SIG-M5 treated with dmso at 0.1 percent for 504 hours (cell line): ENCODE measurements at regions not wholly inside any gene's neighbourhood (a gene's known extent, or its start where the extent isn't known, plus 50 kb on each side); places are given as distances from the start of the nearest gene placed in this dataset.

Experiments
- DNase-seq: peaks from one replicate; lab custom pipeline; 2025; ENCODE audit not compliant: unreplicated experiment; lab: John Stamatoyannopoulos, UW

DNA sequence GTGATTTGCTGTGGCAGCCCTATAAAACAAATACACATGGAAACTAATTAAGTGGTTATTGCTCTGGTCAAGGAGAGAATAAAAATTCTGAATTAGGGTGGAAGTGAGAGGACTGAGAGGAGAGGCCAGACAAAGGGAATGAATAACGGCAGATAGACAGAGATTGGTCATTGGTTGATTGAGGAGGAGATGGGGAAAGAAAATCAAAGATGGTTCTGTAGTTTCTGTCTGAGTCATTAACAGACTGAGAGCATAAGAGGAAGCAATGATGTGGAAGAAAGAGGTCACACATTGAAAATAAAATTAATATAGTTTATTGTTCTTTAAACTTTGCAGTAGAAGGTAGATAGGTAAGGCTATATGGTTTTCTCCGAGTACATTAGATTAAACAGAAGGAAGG, 469.8 kb downstream of the ACTL7B start:
- peak; percentile 14 for DNase-seq

DNA sequence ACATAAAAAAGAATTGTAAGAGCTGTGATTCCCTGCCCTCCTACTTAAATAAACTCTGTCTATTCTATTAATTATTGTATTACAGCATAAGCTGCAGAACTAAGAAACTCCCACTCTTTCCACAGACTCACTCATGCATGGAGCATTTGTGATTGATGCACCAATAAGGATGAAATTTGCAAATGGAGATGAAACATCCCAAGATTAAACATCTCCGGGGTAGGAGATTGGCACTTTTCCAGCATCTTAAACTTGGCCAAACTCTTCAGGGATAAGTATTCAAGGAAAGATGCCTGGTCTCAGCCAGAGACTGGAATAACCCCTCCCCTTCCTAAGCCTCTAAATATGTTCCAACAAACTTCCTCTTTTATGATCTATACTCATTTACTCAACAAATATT, 472.0 kb downstream of the ACTL7B start:
- DNase-seq: peak; percentile 15

DNA sequence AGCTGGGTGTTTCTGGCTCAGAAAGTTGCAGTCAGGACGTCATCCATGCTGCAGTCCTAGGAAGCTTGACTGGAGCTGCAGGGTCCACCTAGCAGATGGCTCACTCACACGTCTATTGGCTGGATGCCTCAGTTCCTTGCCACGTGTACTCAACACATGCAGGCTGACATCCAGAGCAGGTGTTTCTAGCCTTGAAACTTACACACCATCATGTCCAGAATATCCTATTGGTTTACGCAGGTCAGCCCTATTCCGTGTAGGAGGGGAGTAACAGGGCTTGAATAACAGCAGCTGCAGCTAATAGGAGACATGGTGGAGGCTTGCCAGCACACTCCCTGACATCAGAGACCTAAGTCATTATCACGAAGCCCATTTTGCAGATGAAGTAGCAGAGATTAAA, 473.5 kb downstream of the ACTL7B start:
- no peak for DNase-seq

GRCh38 chr9:108377881-108378280, 477.9 kb downstream of the ACTL7B start:
- no peak for DNase-seq

DNA sequence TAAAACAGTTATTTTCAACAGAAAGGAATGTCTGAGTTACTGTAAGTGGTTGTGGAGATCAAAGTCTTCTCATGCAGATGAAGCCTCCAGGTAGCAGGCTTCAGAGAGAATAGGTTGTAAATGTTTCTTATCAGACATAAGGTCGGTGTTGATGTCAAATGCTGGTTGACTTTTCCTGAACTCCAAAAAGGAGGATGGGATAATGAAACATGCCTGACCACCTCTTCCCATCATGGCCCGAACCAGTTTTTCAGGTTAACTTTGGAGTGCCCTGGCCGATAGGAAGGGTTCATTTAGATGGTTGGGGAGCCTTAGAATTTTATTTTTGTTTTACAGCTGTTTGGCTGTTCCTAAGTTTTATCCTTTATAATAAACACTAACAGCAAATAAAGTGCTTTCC, 478.4 kb downstream of the ACTL7B start:
- no peak for DNase-seq

GRCh38 chr9:108376140-108376539, 479.6 kb downstream of the ACTL7B start:
- DNase-seq: no peak

DNA sequence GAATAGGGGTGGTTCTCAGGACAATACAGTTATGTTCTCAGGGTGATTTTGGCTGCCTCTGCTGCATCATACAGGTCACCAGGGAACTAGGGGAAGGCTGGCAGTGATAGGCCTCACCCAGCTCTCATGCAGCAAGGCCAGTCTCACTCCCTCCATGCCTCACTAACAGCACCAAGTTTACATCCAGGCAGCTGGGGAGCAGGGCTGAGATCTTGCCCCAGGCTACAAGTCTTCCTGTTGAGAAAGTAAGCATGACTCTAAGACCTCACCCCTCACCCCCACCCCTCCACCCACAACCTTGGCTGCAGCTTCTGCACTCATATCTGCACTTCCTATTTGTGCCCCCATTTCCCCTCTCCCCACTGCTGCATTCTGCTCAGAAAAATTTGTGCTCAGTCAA, 481.2 kb downstream of the ACTL7B start:
- DNase-seq: no peak

GRCh38 chr9:108367188-108367587, 488.6 kb downstream of the ACTL7B start:
- no peak for DNase-seq

GRCh38 chr9:108363311-108363710, 492.5 kb downstream of the ACTL7B start:
- DNase-seq: no peak

- no peak for DNase-seq
Measured at GRCh38 chr9:108360304-108360703, 495.5 kb downstream of the ACTL7B start.

DNA sequence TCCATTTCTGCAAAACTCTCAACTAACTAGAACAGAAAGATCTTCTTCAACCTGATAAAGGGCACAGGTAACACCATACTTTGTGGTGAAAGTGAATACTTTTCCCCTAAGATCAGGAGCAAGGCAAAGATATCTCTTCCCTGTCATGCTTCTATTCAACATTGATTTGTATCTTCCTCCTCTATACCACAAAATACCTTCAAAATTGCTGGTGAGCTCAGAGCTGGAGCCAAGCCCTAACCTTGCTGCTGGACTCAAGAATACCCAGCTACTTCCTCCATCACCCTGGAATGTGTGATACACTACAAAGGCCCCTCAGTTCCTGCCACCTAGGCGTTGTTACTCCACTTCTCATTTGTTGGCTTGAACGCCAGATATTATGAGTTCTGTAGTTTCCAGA, 499.0 kb downstream of the ACTL7B start:
- no peak for DNase-seq

DNA sequence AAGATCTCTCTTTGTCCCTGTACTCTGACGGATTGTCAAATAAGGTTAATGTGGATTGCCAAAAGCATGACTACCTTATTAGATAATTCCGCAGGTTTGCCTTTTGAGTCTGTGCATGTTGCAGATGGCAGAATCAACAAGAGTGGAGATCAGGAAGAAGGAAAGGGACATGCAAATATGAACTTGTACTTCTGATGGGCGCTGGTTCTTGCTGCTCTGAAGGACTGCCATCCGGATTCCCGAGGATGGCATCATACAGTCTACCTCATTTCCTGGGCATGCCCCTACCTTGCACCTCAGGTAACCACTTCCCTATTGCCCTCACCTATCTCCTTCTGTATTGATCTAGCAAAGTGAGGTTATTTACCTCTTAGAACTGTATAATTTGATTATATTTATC, 504.2 kb downstream of the ACTL7B start:
- no peak for DNase-seq

- no peak for DNase-seq
Measured at GRCh38 chr9:108347463-108348188, 508.2 kb downstream of the ACTL7B start.

- no peak for DNase-seq
Measured at GRCh38 chr9:108345826-108346225, 510.0 kb downstream of the ACTL7B start.

DNA sequence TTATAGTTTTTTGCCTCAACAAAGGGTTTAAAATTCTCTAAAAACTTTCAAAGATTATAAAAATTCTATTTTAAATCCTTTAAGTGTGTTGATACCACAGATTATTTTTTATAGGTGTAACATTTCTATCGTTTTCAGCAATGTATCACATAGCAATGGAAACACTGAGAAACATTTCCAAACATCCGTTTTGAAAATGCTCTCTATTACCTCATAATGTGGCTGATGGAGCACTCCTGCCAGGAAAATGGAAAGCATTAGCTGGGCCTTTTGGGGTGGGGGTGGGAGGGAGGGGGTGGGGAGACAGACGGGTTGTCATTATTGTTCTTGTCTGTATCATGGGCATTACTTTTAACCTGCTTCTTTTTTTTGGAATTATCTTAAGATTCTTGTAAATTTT, 516.5 kb downstream of the ACTL7B start:
- no peak for DNase-seq

- no peak for DNase-seq
Measured at GRCh38 chr9:108336575-108336974, 519.2 kb downstream of the ACTL7B start.

DNA sequence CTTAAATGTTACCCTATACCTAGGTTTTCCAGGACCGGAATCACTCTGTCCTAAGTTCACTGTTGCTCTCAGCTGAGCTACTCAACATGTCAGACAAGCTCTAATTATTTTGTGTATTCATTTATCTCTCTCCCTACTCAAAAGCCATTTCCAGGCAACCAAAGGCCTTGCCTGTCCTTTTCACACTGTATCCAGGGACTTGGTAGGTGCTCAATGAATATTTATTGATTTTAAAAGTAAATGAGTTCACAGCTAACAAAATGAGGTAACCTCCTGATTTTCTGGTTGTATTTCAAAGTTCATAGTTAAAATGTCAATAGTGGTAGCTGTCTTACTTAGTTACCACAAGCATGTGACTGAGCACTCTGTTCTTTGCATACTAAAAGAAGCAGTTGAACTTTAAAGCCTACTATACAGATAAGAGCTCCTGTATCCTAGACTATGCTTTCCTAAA, 522.2 kb downstream of the ACTL7B start:
- DNase-seq: no peak

GRCh38 chr9:108331596-108331995, 524.2 kb downstream of the ACTL7B start:
- DNase-seq: no peak

DNA sequence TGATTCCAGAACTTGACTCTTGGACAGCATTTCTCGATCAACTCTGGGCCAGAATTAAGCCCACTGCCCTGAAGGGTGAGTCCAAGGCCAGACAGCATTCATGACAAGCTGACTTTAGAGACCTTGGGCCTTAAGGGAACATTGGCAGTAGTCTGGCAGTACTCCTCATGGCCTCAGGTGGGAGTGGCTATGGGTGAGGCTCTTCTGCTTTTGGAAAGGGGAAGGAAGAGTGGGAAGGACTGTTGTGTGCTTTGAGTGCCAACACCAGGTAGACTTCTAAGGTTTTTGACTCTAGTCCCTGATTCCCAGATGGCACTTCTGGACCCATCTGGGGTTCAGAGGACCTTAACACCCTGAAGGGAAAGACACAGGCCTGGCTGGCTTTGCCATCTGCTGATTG, 530.4 kb downstream of the ACTL7B start:
- DNase-seq: no peak

GRCh38 chr9:108323615-108324014, 532.2 kb downstream of the ACTL7B start:
- DNase-seq: no peak

GRCh38 chr9:108322326-108323098, 533.3 kb downstream of the ACTL7B start:
- no peak for DNase-seq

DNA sequence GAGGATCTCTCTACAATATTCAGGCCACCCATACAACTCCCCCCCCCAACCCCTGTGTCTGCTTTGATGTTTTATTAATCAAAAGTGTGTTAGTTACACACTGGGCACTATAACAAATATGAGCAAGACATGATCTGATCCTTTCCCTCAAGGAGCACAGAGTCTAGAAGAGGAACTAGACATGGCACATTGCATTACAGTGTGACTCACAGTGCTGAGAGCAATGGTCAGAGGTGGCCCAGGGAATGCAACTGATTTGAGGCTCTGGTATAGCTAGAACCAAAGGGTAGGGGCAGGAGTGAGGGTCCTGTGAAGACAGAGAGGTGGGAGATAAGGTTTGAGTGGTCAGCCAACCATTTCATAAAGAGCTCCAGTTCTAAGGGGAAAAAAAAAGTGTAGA, 539.2 kb downstream of the ACTL7B start:
- DNase-seq: peak; percentile 17

GRCh38 chr9:108316066-108316465, 539.7 kb downstream of the ACTL7B start:
- DNase-seq: no peak
